ENCODE measurements at regions not wholly inside any gene's neighbourhood (a gene's known extent, or its start where the extent isn't known, plus 50 kb on each side); places are given as distances from the start of the nearest gene placed in this dataset.
"Not testable (repeated sequence)": the region's sequence is repeated elsewhere in the genome, so short reads cannot be mapped to it uniquely, and the experiment has no call there.

GRCh38 chr10:2036209-2036608 is 298.9 kb upstream of the ADARB2 start:
- DNase-seq (ENCODE audit: extremely low spot score in 2 of 2) = no peak
- no peaks in the 10 kb centered on the region for H3K27me3 ChIP-seq
- intact Hi-C loops (cut with DNase I) = no loop called here
- no peaks in the 10 kb centered on the region for H3K4me1 ChIP-seq
- no peak overlapping the region for H3K4me3 ChIP-seq
- no peaks in the 10 kb centered on the region for H3K36me3 ChIP-seq
- no peaks in the 10 kb centered on the region for H3K9me3 ChIP-seq
- TF ChIP-seq POLR2AphosphoS5 (IDR thresholded peaks at IDR 0.05; ENCODE audit: insufficient read depth in 1 of 2, low read depth in 1 of 2) (no peak), POLR2A (IDR thresholded peaks at IDR 0.05) (no peak)
- TF ChIP-seq, protein P1, sequence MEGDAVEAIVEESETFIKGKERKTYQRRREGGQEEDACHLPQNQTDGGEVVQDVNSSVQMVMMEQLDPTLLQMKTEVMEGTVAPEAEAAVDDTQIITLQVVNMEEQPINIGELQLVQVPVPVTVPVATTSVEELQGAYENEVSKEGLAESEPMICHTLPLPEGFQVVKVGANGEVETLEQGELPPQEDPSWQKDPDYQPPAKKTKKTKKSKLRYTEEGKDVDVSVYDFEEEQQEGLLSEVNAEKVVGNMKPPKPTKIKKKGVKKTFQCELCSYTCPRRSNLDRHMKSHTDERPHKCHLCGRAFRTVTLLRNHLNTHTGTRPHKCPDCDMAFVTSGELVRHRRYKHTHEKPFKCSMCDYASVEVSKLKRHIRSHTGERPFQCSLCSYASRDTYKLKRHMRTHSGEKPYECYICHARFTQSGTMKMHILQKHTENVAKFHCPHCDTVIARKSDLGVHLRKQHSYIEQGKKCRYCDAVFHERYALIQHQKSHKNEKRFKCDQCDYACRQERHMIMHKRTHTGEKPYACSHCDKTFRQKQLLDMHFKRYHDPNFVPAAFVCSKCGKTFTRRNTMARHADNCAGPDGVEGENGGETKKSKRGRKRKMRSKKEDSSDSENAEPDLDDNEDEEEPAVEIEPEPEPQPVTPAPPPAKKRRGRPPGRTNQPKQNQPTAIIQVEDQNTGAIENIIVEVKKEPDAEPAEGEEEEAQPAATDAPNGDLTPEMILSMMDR (IDR thresholded peaks at IDR 0.05) = no peak
- H3K27ac ChIP-seq = no peak overlapping the region

DNA sequence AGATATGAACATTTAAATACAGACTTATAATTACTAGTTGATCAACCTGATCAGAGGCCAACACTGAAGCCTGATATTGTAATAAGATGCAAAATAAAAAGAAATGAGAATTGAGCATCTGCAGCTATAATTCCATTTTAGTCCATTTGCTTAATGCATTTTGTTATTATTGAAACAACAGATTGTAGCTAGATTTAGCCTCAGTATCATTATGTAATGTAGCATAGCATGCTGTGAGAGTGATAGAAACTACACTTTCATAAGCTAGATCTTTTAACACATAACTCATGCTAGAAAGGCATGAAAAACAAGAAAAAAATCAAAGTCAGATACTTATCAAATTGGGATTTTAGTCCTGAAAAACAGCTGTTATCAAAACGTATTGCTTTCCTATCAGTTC is 292.7 kb upstream of the ADARB2 start:
- Histone ChIP-seq H3K4me3 (no peak overlapping the region), H3K4me1 (no peaks in the 10 kb centered on the region), H3K9me3 (no peaks in the 10 kb centered on the region), H3K27ac (no peak overlapping the region), H3K36me3 (no peaks in the 10 kb centered on the region), H3K27me3 (no peaks in the 10 kb centered on the region)
- no peak for DNase-seq (ENCODE audit: extremely low spot score in 2 of 2)
- TF ChIP-seq POLR2AphosphoS5 (IDR thresholded peaks at IDR 0.05; ENCODE audit: insufficient read depth in 1 of 2, low read depth in 1 of 2) (no peak), POLR2A (IDR thresholded peaks at IDR 0.05) (no peak)
- TF ChIP-seq, protein P1 (IDR thresholded peaks at IDR 0.05) = no peak
- intact Hi-C loops (cut with DNase I) = no loop called here

GRCh38 chr10:2026936-2027335 is 289.6 kb upstream of the ADARB2 start:
- intact Hi-C loops (cut with DNase I) = no loop called here
- Histone ChIP-seq H3K36me3 (no peaks in the 10 kb centered on the region), H3K4me1 (no peaks in the 10 kb centered on the region), H3K27me3 (no peaks in the 10 kb centered on the region), H3K27ac (no peak overlapping the region), H3K9me3 (no peaks in the 10 kb centered on the region), H3K4me3 (no peak overlapping the region)
- TF ChIP-seq, protein P1 (IDR thresholded peaks at IDR 0.05) = no peak
- TF ChIP-seq POLR2A (IDR thresholded peaks at IDR 0.05) (no peak), POLR2AphosphoS5 (IDR thresholded peaks at IDR 0.05; ENCODE audit: insufficient read depth in 1 of 2, low read depth in 1 of 2) (no peak)
- no peak for DNase-seq (ENCODE audit: extremely low spot score in 2 of 2)

- DNase-seq (ENCODE audit: extremely low spot score in 2 of 2); H3K36me3 ChIP-seq; H3K4me3 ChIP-seq; intact Hi-C loops (cut with DNase I); H3K9me3 ChIP-seq; H3K27ac ChIP-seq; H3K4me1 ChIP-seq; H3K27me3 ChIP-seq: not testable (repeated sequence)
These were observed 287.4 kb upstream of the ADARB2 start for GRCh38 chr10:2024750-2025149.

DNA sequence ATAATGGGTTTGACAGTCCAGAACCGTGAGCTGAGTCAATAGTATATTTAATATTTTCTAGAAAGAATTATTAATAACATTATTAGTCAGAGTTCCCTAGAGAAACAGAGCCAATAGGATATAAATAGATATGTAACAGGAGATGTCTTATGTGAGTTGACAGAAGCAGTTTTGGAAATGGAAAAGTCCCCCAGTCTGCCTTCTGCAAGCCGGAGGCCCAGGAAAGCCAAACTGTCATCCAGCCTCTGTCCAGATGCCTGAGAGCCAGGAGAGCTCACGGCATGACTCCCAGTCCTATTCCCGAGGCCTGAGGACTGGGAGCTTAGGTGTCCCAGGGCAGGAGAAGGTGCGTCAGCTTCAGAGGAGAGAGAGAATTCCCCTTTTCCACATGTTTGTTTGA is 286.4 kb upstream of the ADARB2 start:
- no peaks in the 10 kb centered on the region for H3K36me3 ChIP-seq
- intact Hi-C loops (cut with DNase I) = no loop called here
- TF ChIP-seq, protein P1 (IDR thresholded peaks at IDR 0.05) = no peak
- no peak for TF ChIP-seq POLR2AphosphoS5 (IDR thresholded peaks at IDR 0.05; ENCODE audit: insufficient read depth in 1 of 2, low read depth in 1 of 2)
- TF ChIP-seq POLR2A (IDR thresholded peaks at IDR 0.05) = no peak
- no peaks in the 10 kb centered on the region for H3K27me3 ChIP-seq
- H3K4me3 ChIP-seq = no peak overlapping the region
- H3K27ac ChIP-seq = no peak overlapping the region
- no peak for DNase-seq (ENCODE audit: extremely low spot score in 2 of 2)
- H3K9me3 ChIP-seq = no peaks in the 10 kb centered on the region
- no peaks in the 10 kb centered on the region for H3K4me1 ChIP-seq

DNA sequence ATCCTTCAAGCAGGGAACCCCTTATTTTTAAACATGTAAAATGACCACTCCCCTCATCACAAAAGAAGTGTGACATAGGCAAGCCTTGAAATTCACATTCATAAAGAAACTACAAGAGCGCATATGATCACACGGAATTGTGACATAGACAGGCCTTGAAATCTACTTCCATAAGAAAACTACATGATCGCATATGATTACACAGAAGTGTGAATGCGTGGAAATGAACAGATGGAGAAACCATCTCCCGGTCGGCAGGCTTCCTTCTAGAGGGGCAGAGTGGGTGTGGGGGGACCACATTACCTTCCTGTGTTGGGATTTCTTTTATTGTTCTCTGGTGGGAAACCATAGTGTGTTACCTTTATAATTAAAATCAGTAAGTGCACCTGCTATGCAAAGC is 285.1 kb upstream of the ADARB2 start:
- Histone ChIP-seq H3K4me1 (no peaks in the 10 kb centered on the region), H3K27me3 (no peaks in the 10 kb centered on the region), H3K36me3 (no peaks in the 10 kb centered on the region), H3K4me3 (no peak overlapping the region), H3K27ac (no peak overlapping the region), H3K9me3 (no peaks in the 10 kb centered on the region)
- intact Hi-C loops (cut with DNase I) = no loop called here
- no peak for DNase-seq (ENCODE audit: extremely low spot score in 2 of 2)
- TF ChIP-seq POLR2AphosphoS5 (IDR thresholded peaks at IDR 0.05; ENCODE audit: insufficient read depth in 1 of 2, low read depth in 1 of 2) (no peak), POLR2A (IDR thresholded peaks at IDR 0.05) (no peak)
- TF ChIP-seq, protein P1 (IDR thresholded peaks at IDR 0.05) = no peak
